Sigmoid colon (tissue), 6 donors: ENCODE measurements at regions not wholly inside any gene's neighbourhood (a gene's known extent, or its start where the extent isn't known, plus 50 kb on each side); places are given as distances from the start of the nearest gene placed in this dataset.

Experiments
- DNase-seq: peaks from one replicate; pipeline ENCODE4 v3.0.0-alpha.2; 2019
- H3K27ac ChIP-seq, 4 donors: fragments of 200-600 bp; sonication (generic); one replicate each; pipeline ENCODE4 v1.5.1; 2016 to 2019; ENCODE audit warnings: mild to moderate bottlenecking in 1 of 4
- H3K27me3 ChIP-seq, 3 donors: fragments of 200-600 bp; sonication (generic); one replicate each; pipeline ENCODE4 v1.5.1; 2019; ENCODE audit warnings: mild to moderate bottlenecking in 1 of 3
- H3K36me3 ChIP-seq, 4 donors: fragments of 200-600 bp; sonication (generic); one replicate each; pipeline ENCODE4 v1.5.1; 2016 to 2019
- H3K4me1 ChIP-seq, 4 donors: fragments of 200-600 bp; sonication (generic); one replicate each; pipeline ENCODE4 v1.5.1; 2017 to 2019
- H3K4me3 ChIP-seq, 4 donors: fragments of 200-600 bp; sonication (generic); one replicate each; pipeline ENCODE4 v1.5.1; 2017 to 2019; ENCODE audit warnings: mild to moderate bottlenecking in 2 of 4, moderate library complexity in 1 of 4
- H3K9me3 ChIP-seq, 4 donors: fragments of 200-600 bp in 3 of 4; sonication (generic) in 3 of 4; one replicate each; pipeline versions ENCODE4 v1.5.1 to v1.6.1; 2013 to 2019
- CTCF ChIP-seq, 4 experiments: fragments of 450-650 bp in 3 of 4; fragments of 200-600 bp in 1 of 4; IDR thresholded peaks; one replicate each; pipeline ENCODE4 v1.5.1; 2016 to 2019; ENCODE audit warnings: antibody characterized with exemption in 4 of 4, mild to moderate bottlenecking in 3 of 4, moderate library complexity in 2 of 4
- EP300 ChIP-seq, 4 donors: sonication (generic); formaldehyde crosslinking; IDR thresholded peaks; one replicate each; pipeline ENCODE4 v1.6.1; 2017; ENCODE audit warnings: antibody characterized with exemption in 4 of 4
- POLR2A ChIP-seq, 2 donors: fragments of 450-650 bp; IDR thresholded peaks; one replicate each; pipeline ENCODE4 v1.6.1; 2016; ENCODE audit warnings: antibody characterized with exemption in 2 of 2, mild to moderate bottlenecking in 2 of 2, moderate library complexity in 2 of 2
- POLR2AphosphoS5 ChIP-seq, 4 donors: sonication (generic); formaldehyde crosslinking; IDR thresholded peaks; one replicate each; pipeline ENCODE4 v1.6.1; 2017; ENCODE audit warnings: antibody characterized with exemption in 4 of 4
- WGBS, 2 donors: extraction: QIAGEN DNeasy Blood & Tissue Kit; methylation state at CpG; one replicate each; pipeline ENCODE4 v1.1.7; 2013; 5-methylcytosine and 5-hydroxymethylcytosine counted together
- intact Hi-C: fragments of 100-400 bp; cut with DNase I; formaldehyde crosslinking; loops from one replicate; pipeline ENCODE4 v1.15.1; 2023
- donor health status: healthy with polysubstance abuse.
- donor health status: healthy.

GRCh38 chr13:65307056-65307455 is 1923.1 kb downstream of the PCDH9 start:
- Histone ChIP-seq H3K4me1 (no peaks in the 10 kb centered on the region), H3K27me3 (no peaks in the 10 kb centered on the region), H3K36me3 (no peaks in the 10 kb centered on the region), H3K4me3 (no peak overlapping the region), H3K27ac (no peak overlapping the region), H3K9me3 (no peaks in the 10 kb centered on the region)
- intact Hi-C loops, result no loop called here
- no peak for DNase-seq
- TF ChIP-seq EP300 (IDR thresholded peaks at IDR 0.05) (no peak), CTCF (IDR thresholded peaks at IDR 0.05) (no peak), POLR2A (IDR thresholded peaks at IDR 0.05) (no peak), POLR2AphosphoS5 (IDR thresholded peaks at IDR 0.05) (no peak)
- WGBS, 2 donors, result 54 to 71% methylated on average over 1 of the region's 1 CpG

GRCh38 chr13:65302691-65303090 is 1927.4 kb downstream of the PCDH9 start:
- no peak for TF ChIP-seq EP300 (IDR thresholded peaks at IDR 0.05)
- no peak for TF ChIP-seq POLR2A (IDR thresholded peaks at IDR 0.05)
- no peak for TF ChIP-seq CTCF (IDR thresholded peaks at IDR 0.05)
- no peak for TF ChIP-seq POLR2AphosphoS5 (IDR thresholded peaks at IDR 0.05)
- 40 to 68% methylated on average over 3 of the region's 3 CpGs for WGBS, 2 donors
- no peaks in the 10 kb centered on the region for H3K4me1 ChIP-seq
- H3K27ac ChIP-seq, result no peak overlapping the region
- H3K9me3 ChIP-seq, result no peaks in the 10 kb centered on the region
- no peak overlapping the region for H3K4me3 ChIP-seq
- no peaks in the 10 kb centered on the region for H3K27me3 ChIP-seq
- no peak for DNase-seq
- intact Hi-C loops, result no loop called here
- H3K36me3 ChIP-seq, result no peaks in the 10 kb centered on the region

- intact Hi-C loops, result no loop called here
- DNase-seq, result no peak
- TF ChIP-seq POLR2A (IDR thresholded peaks at IDR 0.05) (no peak), POLR2AphosphoS5 (IDR thresholded peaks at IDR 0.05) (no peak), EP300 (IDR thresholded peaks at IDR 0.05) (no peak), CTCF (IDR thresholded peaks at IDR 0.05) (no peak)
- no peaks in the 10 kb centered on the region for H3K27me3 ChIP-seq
- no peaks in the 10 kb centered on the region for H3K36me3 ChIP-seq
- no peaks in the 10 kb centered on the region for H3K4me1 ChIP-seq
- no peak overlapping the region for H3K4me3 ChIP-seq
- H3K27ac ChIP-seq, result no peak overlapping the region
- H3K9me3 ChIP-seq, result no peaks in the 10 kb centered on the region
Observed at GRCh38 chr13:65301506-65301905, 1928.6 kb downstream of the PCDH9 start.

GRCh38 chr13:65300220-65300619 is 1929.9 kb downstream of the PCDH9 start:
- TF ChIP-seq CTCF (IDR thresholded peaks at IDR 0.05) (no peak), POLR2AphosphoS5 (IDR thresholded peaks at IDR 0.05) (no peak), POLR2A (IDR thresholded peaks at IDR 0.05) (no peak), EP300 (IDR thresholded peaks at IDR 0.05) (no peak)
- no peak overlapping the region for H3K4me3 ChIP-seq

GRCh38 chr13:65293530-65294198 is 1936.5 kb downstream of the PCDH9 start:
- no peaks in the 10 kb centered on the region for H3K36me3 ChIP-seq
- no peak overlapping the region for H3K27ac ChIP-seq
- intact Hi-C loops, result no loop called here
- no peaks in the 10 kb centered on the region for H3K9me3 ChIP-seq
- TF ChIP-seq POLR2AphosphoS5 (IDR thresholded peaks at IDR 0.05) (no peak), CTCF (IDR thresholded peaks at IDR 0.05) (no peak), POLR2A (IDR thresholded peaks at IDR 0.05) (no peak), EP300 (IDR thresholded peaks at IDR 0.05) (no peak)
- no peak for DNase-seq
- WGBS, 2 donors, result 85 to 87% methylated on average over 4 of the region's 4 CpGs
- H3K4me1 ChIP-seq, result no peaks in the 10 kb centered on the region
- no peaks in the 10 kb centered on the region for H3K27me3 ChIP-seq
- no peak overlapping the region for H3K4me3 ChIP-seq

More at GRCh38 chr13:65300220-65300619, 1929.9 kb downstream of the PCDH9 start:
- no peaks in the 10 kb centered on the region for H3K27me3 ChIP-seq
- H3K4me1 ChIP-seq, result no peaks in the 10 kb centered on the region
- no peaks in the 10 kb centered on the region for H3K9me3 ChIP-seq
- DNase-seq, result no peak
- no peak overlapping the region for H3K27ac ChIP-seq
- H3K36me3 ChIP-seq, result no peaks in the 10 kb centered on the region
- intact Hi-C loops, result no loop called here
